HEK293 (cell line): ENCODE measurements at regions not wholly inside any gene's neighbourhood (a gene's known extent, or its start where the extent isn't known, plus 50 kb on each side); places are given as distances from the start of the nearest gene placed in this dataset.

ENCODE experiments used
- CTCF ChIA-PET: fragments of 350-600 bp; formaldehyde crosslinking; extraction: SDS; loops from one replicate; lab custom pipeline; 2021; ENCODE audit warnings: antibody characterized with exemption; lab: Yijun Ruan, JAX
- POLR2A ChIA-PET: fragments of 300-600 bp; formaldehyde crosslinking; extraction: SDS; loops from one replicate; lab custom pipeline; 2020; ENCODE audit warnings: antibody characterized with exemption, inconsistent platforms; lab: Yijun Ruan, JAX
- H3K27ac ChIP-seq: fragments of 200-500 bp; sonication (Bioruptor generic); 2 replicates; pipeline ENCODE4 v1.5.1; 2014; ENCODE audit warnings: low read depth, low read length, control low read depth, inconsistent platforms; ENCODE audit errors: extremely low read depth
- H3K36me3 ChIP-seq, 2 experiments: fragments of 200-500 bp in 1 of 2; sonication (Bioruptor generic) in 1 of 2; 1 replicate in 1 of 2; 2 replicates in 1 of 2; pipeline ENCODE4 v1.5.1; 2014 to 2017; ENCODE audit warnings: inconsistent platforms in 2 of 2, low read length in 2 of 2; ENCODE audit not compliant: control insufficient read depth in 2 of 2, insufficient read depth in 1 of 2
- H3K4me1 ChIP-seq: fragments of 200-500 bp; sonication (Bioruptor generic); 2 replicates; pipeline ENCODE4 v1.5.1; 2014; ENCODE audit warnings: mild to moderate bottlenecking, low read length, inconsistent platforms; ENCODE audit not compliant: control insufficient read depth, insufficient read depth
- H3K4me3 ChIP-seq: 2 replicates; pipeline ENCODE4 v1.5.1; 2011; ENCODE audit warnings: low read depth, mild to moderate bottlenecking, control low read depth, low read length, moderate library complexity
- H3K9me3 ChIP-seq: fragments of 200-500 bp; sonication (Bioruptor generic); 2 replicates; pipeline ENCODE4 v1.5.1; 2014; ENCODE audit warnings: low read depth, low read length, inconsistent platforms; ENCODE audit not compliant: control insufficient read depth, insufficient read depth
- OSR2 ChIP-seq: fragments of 450-650 bp; formaldehyde crosslinking; IDR thresholded peaks from 2 replicates; pipeline ENCODE4 v1.5.1; 2016; ENCODE audit warnings: missing biosample characterization, missing genetic modification characterization
- SALL2 ChIP-seq: fragments of 450-650 bp; formaldehyde crosslinking; IDR thresholded peaks from 2 replicates; pipeline ENCODE4 v1.5.0; 2017; ENCODE audit warnings: missing biosample characterization, mild to moderate bottlenecking, missing genetic modification characterization, borderline replicate concordance
- SCRT1 ChIP-seq: fragments of 450-650 bp; formaldehyde crosslinking; IDR thresholded peaks from 2 replicates; pipeline ENCODE4 v1.5.1; 2016; ENCODE audit warnings: missing biosample characterization, missing genetic modification characterization, borderline replicate concordance
- ZBTB1 ChIP-seq: fragments of 450-650 bp; formaldehyde crosslinking; IDR thresholded peaks from 2 replicates; pipeline ENCODE4 v1.5.1; 2016; ENCODE audit warnings: missing biosample characterization, missing genetic modification characterization
- ZFHX2 ChIP-seq: fragments of 450-650 bp; formaldehyde crosslinking; conservative IDR thresholded peaks from 2 replicates; pipeline ENCODE4 v1.5.1; 2016; ENCODE audit warnings: missing biosample characterization, missing genetic modification characterization
- ZFP3 ChIP-seq: fragments of 450-650 bp; formaldehyde crosslinking; IDR thresholded peaks from 2 replicates; pipeline ENCODE4 v1.5.1; 2016; ENCODE audit warnings: low read depth, missing biosample characterization, missing genetic modification characterization
- ZNF48 ChIP-seq: fragments of 450-650 bp; formaldehyde crosslinking; IDR thresholded peaks from 2 replicates; pipeline ENCODE4 v1.5.1; 2016; ENCODE audit warnings: missing biosample characterization, missing genetic modification characterization
- ZNF645 ChIP-seq: fragments of 450-650 bp; formaldehyde crosslinking; IDR thresholded peaks from 2 replicates; pipeline ENCODE4; 2016; ENCODE audit warnings: missing biosample characterization, missing genetic modification characterization
- ZNF654 ChIP-seq: fragments of 450-650 bp; formaldehyde crosslinking; IDR thresholded peaks from 2 replicates; pipeline ENCODE4 v1.5.1; 2016; ENCODE audit warnings: low read depth, missing biosample characterization, missing genetic modification characterization
- ZNF658 ChIP-seq: fragments of 450-650 bp; formaldehyde crosslinking; IDR thresholded peaks from 2 replicates; pipeline ENCODE4; 2016; ENCODE audit warnings: missing biosample characterization, missing genetic modification characterization
- ZNF677 ChIP-seq: fragments of 450-650 bp; IDR thresholded peaks from 2 replicates; pipeline ENCODE4 v1.5.0; 2018; ENCODE audit warnings: missing biosample characterization, mild to moderate bottlenecking, missing genetic modification characterization, moderate library complexity
- ZSCAN30 ChIP-seq: fragments of 450-650 bp; IDR thresholded peaks from 2 replicates; pipeline ENCODE4 v1.5.1; 2018; ENCODE audit warnings: missing biosample characterization, mild to moderate bottlenecking, missing genetic modification characterization, moderate library complexity
- TF ChIP-seq, protein P1 (sequence below): fragments of 450-650 bp; formaldehyde crosslinking; IDR thresholded peaks from 2 replicates; pipeline ENCODE4 v1.5.1; 2016; ENCODE audit warnings: missing biosample characterization, missing genetic modification characterization
- TF ChIP-seq, protein P2 (sequence below): fragments of 450-650 bp; formaldehyde crosslinking; IDR thresholded peaks from 2 replicates; pipeline ENCODE4 v1.5.1; 2016; ENCODE audit warnings: missing biosample characterization, missing genetic modification characterization
- TF ChIP-seq, protein P3 (sequence below): fragments of 450-650 bp; IDR thresholded peaks from 2 replicates; pipeline ENCODE4 v1.5.1; 2018; ENCODE audit warnings: missing biosample characterization, missing genetic modification characterization
- TF ChIP-seq, protein P4 (sequence below): fragments of 450-650 bp; formaldehyde crosslinking; IDR thresholded peaks from 2 replicates; pipeline ENCODE4 v1.5.1; 2016; ENCODE audit warnings: missing biosample characterization, missing genetic modification characterization

DNA sequence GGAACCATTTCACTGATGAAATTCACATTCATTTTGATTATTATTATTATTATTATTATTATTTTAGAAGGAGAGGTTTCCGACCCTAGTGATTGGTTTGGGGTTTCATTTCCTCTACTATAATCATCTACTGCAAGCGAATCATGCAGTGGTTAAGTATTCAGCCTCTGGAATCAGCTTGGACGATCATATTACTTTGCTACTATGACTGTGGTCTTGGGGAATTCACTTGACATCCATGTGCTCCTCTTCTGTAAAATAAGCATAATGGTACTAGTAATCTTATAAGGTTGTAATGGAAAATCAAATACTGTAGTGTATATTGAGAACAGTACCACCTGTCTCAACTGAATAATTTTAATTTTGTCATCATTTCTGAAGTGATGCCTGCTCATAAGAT is 132.1 kb upstream of the SLC4A4 start:
- Histone ChIP-seq H3K36me3 (no peaks in the 10 kb centered on the region), H3K4me3 (no peak overlapping the region), H3K9me3 (no peaks in the 10 kb centered on the region), H3K27ac (no peak overlapping the region), H3K4me1 (peaks cover 10% of the 10 kb centered on the region; the same call in 1 of the 2 replicates)
- ChIA-PET CTCF (no interaction called here), POLR2A (no interaction called here)
- TF ChIP-seq OSR2, result peak; percentile 29; the same call in 1 of the 2 replicates
- TF ChIP-seq SALL2 (tag by site-specific recombination), result no peak

- Histone ChIP-seq H3K27ac (no peak overlapping the region), H3K4me1 (peaks cover 7% of the 10 kb centered on the region; the same call in 1 of the 2 replicates), H3K9me3 (no peaks in the 10 kb centered on the region), H3K4me3 (no peak overlapping the region), H3K36me3 (no peaks in the 10 kb centered on the region)
- ChIA-PET CTCF (interaction anchor here (0.6 kb wide), 1 partner anchor 260 kb away, joined by 3 read pairs; no protein-coding TSS in a partner anchor), POLR2A (no interaction called here)
- no peak for TF ChIP-seq ZNF654 (tag by site-specific recombination)
- TF ChIP-seq, protein P1, sequence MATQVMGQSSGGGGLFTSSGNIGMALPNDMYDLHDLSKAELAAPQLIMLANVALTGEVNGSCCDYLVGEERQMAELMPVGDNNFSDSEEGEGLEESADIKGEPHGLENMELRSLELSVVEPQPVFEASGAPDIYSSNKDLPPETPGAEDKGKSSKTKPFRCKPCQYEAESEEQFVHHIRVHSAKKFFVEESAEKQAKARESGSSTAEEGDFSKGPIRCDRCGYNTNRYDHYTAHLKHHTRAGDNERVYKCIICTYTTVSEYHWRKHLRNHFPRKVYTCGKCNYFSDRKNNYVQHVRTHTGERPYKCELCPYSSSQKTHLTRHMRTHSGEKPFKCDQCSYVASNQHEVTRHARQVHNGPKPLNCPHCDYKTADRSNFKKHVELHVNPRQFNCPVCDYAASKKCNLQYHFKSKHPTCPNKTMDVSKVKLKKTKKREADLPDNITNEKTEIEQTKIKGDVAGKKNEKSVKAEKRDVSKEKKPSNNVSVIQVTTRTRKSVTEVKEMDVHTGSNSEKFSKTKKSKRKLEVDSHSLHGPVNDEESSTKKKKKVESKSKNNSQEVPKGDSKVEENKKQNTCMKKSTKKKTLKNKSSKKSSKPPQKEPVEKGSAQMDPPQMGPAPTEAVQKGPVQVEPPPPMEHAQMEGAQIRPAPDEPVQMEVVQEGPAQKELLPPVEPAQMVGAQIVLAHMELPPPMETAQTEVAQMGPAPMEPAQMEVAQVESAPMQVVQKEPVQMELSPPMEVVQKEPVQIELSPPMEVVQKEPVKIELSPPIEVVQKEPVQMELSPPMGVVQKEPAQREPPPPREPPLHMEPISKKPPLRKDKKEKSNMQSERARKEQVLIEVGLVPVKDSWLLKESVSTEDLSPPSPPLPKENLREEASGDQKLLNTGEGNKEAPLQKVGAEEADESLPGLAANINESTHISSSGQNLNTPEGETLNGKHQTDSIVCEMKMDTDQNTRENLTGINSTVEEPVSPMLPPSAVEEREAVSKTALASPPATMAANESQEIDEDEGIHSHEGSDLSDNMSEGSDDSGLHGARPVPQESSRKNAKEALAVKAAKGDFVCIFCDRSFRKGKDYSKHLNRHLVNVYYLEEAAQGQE (tag by site-specific recombination), result no peak
- TF ChIP-seq, protein P2, sequence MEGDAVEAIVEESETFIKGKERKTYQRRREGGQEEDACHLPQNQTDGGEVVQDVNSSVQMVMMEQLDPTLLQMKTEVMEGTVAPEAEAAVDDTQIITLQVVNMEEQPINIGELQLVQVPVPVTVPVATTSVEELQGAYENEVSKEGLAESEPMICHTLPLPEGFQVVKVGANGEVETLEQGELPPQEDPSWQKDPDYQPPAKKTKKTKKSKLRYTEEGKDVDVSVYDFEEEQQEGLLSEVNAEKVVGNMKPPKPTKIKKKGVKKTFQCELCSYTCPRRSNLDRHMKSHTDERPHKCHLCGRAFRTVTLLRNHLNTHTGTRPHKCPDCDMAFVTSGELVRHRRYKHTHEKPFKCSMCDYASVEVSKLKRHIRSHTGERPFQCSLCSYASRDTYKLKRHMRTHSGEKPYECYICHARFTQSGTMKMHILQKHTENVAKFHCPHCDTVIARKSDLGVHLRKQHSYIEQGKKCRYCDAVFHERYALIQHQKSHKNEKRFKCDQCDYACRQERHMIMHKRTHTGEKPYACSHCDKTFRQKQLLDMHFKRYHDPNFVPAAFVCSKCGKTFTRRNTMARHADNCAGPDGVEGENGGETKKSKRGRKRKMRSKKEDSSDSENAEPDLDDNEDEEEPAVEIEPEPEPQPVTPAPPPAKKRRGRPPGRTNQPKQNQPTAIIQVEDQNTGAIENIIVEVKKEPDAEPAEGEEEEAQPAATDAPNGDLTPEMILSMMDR (tag by site-specific recombination), result no peak
- TF ChIP-seq ZBTB1 (tag by site-specific recombination), result no peak
- TF ChIP-seq ZNF645, result no peak
- TF ChIP-seq ZSCAN30 (tag by site-specific recombination), result no peak
These were observed 129.7 kb upstream of the SLC4A4 start for GRCh38 chr4:71209161-71209560.

DNA sequence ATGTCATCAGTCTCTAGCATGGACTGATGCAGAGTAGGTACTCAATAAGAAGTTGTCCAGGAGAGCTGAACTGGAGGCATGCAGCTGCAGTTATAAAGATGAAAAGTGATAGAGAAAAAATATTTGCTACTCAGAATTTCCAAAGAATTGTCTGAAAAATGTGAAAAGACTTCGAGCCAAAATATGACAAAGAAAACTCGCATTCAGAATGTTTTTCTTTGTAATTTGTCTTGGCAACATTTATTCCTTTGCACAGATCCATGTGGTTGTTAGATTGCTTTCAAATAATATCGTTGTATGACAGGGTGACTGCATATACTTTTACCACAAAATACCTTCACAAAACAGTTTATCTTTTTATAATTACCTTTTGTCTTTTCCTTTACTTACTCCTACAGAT is 128.0 kb upstream of the SLC4A4 start:
- Histone ChIP-seq H3K27ac (no peak overlapping the region), H3K36me3 (no peaks in the 10 kb centered on the region), H3K4me3 (no peak overlapping the region), H3K4me1 (0 out of 2 replicates have a peak, but pooled peaks cover 3% of the 10 kb centered on the region), H3K9me3 (no peaks in the 10 kb centered on the region)
- POLR2A ChIA-PET, result no interaction called here
- CTCF ChIA-PET, result interaction anchor here (1.4 kb wide), 1 partner anchor 19 kb away, joined by 13 read pairs; no protein-coding TSS in a partner anchor
- TF ChIP-seq ZNF658 (tag by site-specific recombination) (no peak), ZFP3 (tag by site-specific recombination) (no peak), ZFHX2 (tag by site-specific recombination) (no peak), ZNF48 (tag by site-specific recombination) (no peak), ZNF677 (no peak), SCRT1 (tag by site-specific recombination) (no peak)
- TF ChIP-seq, protein P3, sequence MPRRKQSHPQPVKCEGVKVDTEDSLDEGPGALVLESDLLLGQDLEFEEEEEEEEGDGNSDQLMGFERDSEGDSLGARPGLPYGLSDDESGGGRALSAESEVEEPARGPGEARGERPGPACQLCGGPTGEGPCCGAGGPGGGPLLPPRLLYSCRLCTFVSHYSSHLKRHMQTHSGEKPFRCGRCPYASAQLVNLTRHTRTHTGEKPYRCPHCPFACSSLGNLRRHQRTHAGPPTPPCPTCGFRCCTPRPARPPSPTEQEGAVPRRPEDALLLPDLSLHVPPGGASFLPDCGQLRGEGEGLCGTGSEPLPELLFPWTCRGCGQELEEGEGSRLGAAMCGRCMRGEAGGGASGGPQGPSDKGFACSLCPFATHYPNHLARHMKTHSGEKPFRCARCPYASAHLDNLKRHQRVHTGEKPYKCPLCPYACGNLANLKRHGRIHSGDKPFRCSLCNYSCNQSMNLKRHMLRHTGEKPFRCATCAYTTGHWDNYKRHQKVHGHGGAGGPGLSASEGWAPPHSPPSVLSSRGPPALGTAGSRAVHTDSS, result no peak
- TF ChIP-seq, protein P4, sequence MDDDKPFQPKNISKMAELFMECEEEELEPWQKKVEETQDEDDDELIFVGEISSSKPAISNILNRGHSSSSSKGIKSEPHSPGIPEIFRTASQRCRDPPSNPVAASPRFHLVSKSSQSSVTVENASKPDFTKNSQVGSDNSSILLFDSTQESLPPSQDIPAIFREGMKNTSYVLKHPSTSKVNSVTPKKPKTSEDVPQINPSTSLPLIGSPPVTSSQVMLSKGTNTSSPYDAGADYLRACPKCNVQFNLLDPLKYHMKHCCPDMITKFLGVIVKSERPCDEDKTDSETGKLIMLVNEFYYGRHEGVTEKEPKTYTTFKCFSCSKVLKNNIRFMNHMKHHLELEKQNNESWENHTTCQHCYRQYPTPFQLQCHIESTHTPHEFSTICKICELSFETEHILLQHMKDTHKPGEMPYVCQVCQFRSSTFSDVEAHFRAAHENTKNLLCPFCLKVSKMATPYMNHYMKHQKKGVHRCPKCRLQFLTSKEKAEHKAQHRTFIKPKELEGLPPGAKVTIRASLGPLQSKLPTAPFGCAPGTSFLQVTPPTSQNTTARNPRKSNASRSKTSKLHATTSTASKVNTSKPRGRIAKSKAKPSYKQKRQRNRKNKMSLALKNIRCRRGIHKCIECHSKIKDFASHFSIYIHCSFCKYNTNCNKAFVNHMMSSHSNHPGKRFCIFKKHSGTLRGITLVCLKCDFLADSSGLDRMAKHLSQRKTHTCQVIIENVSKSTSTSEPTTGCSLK (tag by site-specific recombination), result no peak
